Trophoblast cell (in vitro differentiated cells and primary cell): ENCODE measurements at regions not wholly inside any gene's neighbourhood (a gene's known extent, or its start where the extent isn't known, plus 50 kb on each side); places are given as distances from the start of the nearest gene placed in this dataset.

Experiments
- DNase-seq, 2 donors: peaks; one replicate each; pipeline ENCODE4 v3.0.0-alpha.2; 2016
- H2AFZ ChIP-seq: 2 replicates; pipeline ENCODE4 v1.6.1; 2013; ENCODE audit warnings: low read length, moderate library complexity, mild to moderate bottlenecking; ENCODE audit not compliant: insufficient read depth, poor library complexity
- H2AK5ac ChIP-seq: 2 replicates; pipeline ENCODE4 v1.6.1; 2013; ENCODE audit warnings: mild to moderate bottlenecking, low read length
- H2BK120ac ChIP-seq: 2 replicates; pipeline ENCODE4 v1.6.1; 2013; ENCODE audit warnings: low read length, mild to moderate bottlenecking, moderate library complexity; ENCODE audit not compliant: insufficient read depth, poor library complexity
- H2BK12ac ChIP-seq: 2 replicates; pipeline ENCODE4 v1.6.1; 2013; ENCODE audit warnings: mild to moderate bottlenecking, low read length, moderate library complexity
- H2BK5ac ChIP-seq: 2 replicates; pipeline ENCODE4 v1.6.1; 2013; ENCODE audit warnings: low read length, low read depth, moderate library complexity, mild to moderate bottlenecking; ENCODE audit not compliant: poor library complexity
- H3K14ac ChIP-seq: 2 replicates; pipeline ENCODE4 v1.6.1; 2013; ENCODE audit warnings: mild to moderate bottlenecking, low read length
- H3K18ac ChIP-seq: 2 replicates; pipeline ENCODE4 v1.6.1; 2013; ENCODE audit warnings: mild to moderate bottlenecking, low read length
- H3K23ac ChIP-seq: 2 replicates; pipeline ENCODE4 v1.6.1; 2013; ENCODE audit warnings: low read length
- H3K27ac ChIP-seq: 2 replicates; pipeline ENCODE4 v1.5.1; 2013; ENCODE audit warnings: low read depth, mild to moderate bottlenecking, inconsistent platforms, low read length, moderate library complexity
- H3K27me3 ChIP-seq: 2 replicates; pipeline ENCODE4 v1.6.1; 2013; ENCODE audit warnings: inconsistent platforms, mild to moderate bottlenecking, low read length, moderate library complexity; ENCODE audit not compliant: insufficient read depth
- H3K36me3 ChIP-seq, 2 experiments: 1 replicate in 1 of 2; 2 replicates in 1 of 2; pipeline ENCODE4 v1.6.1; 2013; ENCODE audit warnings: low read length in 2 of 2, mild to moderate bottlenecking in 2 of 2, moderate library complexity in 1 of 2; ENCODE audit not compliant: insufficient read depth in 2 of 2, control insufficient read depth in 1 of 2
- H3K4ac ChIP-seq: 2 replicates; pipeline ENCODE4 v1.6.1; 2013; ENCODE audit warnings: low read depth, mild to moderate bottlenecking, low read length, moderate library complexity
- H3K4me1 ChIP-seq, 2 experiments: 1 replicate in 1 of 2; 2 replicates in 1 of 2; pipeline ENCODE4 v1.6.1; 2013; ENCODE audit warnings: low read length in 2 of 2, mild to moderate bottlenecking in 2 of 2, moderate library complexity in 1 of 2; ENCODE audit not compliant: insufficient read depth in 2 of 2, control insufficient read depth in 1 of 2
- H3K4me2 ChIP-seq: 2 replicates; pipeline ENCODE4 v1.6.1; 2013; ENCODE audit warnings: inconsistent platforms, mild to moderate bottlenecking, low read length, moderate library complexity
- H3K4me3 ChIP-seq: 2 replicates; pipeline ENCODE4 v1.5.1; 2013; ENCODE audit warnings: mild to moderate bottlenecking, low read depth, low read length, inconsistent platforms
- H3K79me1 ChIP-seq: one replicate; pipeline ENCODE4 v1.6.1; 2013; ENCODE audit warnings: low read length
- H3K79me2 ChIP-seq: 2 replicates; pipeline ENCODE4 v1.6.1; 2013; ENCODE audit warnings: low read length, mild to moderate bottlenecking; ENCODE audit not compliant: control insufficient read depth, insufficient read depth, poor library complexity
- H3K9ac ChIP-seq: 2 replicates; pipeline ENCODE4 v1.6.1; 2013; ENCODE audit warnings: mild to moderate bottlenecking, low read length
- H3K9me3 ChIP-seq: 2 replicates; pipeline ENCODE4 v1.6.1; 2013; ENCODE audit warnings: low read depth, mild to moderate bottlenecking, control low read depth, inconsistent platforms, low read length; ENCODE audit not compliant: insufficient read depth
- H4K12ac ChIP-seq: 2 replicates; pipeline ENCODE4 v1.6.1; 2013; ENCODE audit warnings: low read depth, mild to moderate bottlenecking, low read length, moderate library complexity
- H4K8ac ChIP-seq: 2 replicates; pipeline ENCODE4 v1.6.1; 2013; ENCODE audit warnings: low read depth, mild to moderate bottlenecking, low read length, moderate library complexity
- H4K91ac ChIP-seq: one replicate; pipeline ENCODE4 v1.6.1; 2013; ENCODE audit warnings: low read depth, mild to moderate bottlenecking, low read length, moderate library complexity
- WGBS: extraction: QIAGEN DNeasy Blood & Tissue Kit; methylation state at CpG from one replicate; pipeline ENCODE4 v1.1.7; 2013; ENCODE audit warnings: missing lambda C conversion rate; ENCODE audit not compliant: insufficient read length, insufficient coverage; ENCODE audit errors: extremely low coverage; 5-methylcytosine and 5-hydroxymethylcytosine counted together

DNA sequence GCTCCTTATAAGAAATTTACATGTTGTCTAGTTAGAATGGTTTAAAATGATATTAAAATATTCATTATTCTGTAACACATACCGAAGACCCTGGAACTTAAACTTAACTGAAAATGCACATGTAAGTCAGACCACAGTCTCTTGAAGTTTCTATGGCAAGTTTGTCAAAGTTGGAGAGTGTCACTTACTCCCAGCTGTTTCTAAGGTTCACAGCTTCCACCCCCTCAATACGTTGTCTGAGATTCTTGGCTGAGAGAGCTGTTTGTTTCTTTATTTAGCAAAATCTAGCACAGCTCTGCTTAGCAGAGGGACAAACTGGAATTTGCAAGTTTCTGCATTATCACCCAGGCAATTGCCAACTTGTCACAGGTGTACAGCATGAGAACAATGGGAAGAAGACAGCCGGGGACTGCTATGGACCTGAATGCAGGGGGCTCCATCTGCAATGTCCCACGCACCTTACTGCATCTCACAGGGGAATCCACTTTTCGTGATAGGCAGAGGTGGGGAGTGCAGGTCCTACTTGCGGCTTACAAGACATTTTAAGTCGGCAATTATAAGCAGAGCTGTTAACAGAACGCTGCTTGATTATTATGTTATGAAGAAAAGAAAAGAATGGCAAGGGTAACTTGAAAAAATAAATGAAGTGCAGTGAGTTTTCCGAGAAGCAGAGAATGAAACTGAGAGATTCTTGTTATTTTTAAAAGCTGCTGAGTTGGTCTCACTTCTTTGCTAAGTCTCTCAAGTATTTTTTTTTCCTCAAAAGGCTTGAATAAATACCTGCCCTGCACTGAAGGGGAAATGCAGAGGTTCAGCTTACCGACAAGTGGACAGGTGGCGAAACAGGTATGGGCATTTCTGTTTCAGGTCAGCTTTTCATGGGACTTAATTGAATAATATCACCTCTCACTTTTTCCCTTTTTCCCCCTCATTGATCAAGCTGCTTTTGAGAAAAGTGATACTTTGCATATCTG lies 1072.1 kb upstream of the FANCL start:
- H4K12ac ChIP-seq = no peak overlapping the region
- H3K79me2 ChIP-seq = no peaks in the 10 kb centered on the region
- no peak overlapping the region for H2BK120ac ChIP-seq
- DNase-seq = no peak
- H3K4me2 ChIP-seq = no peak overlapping the region
- H3K9me3 ChIP-seq = no peaks in the 10 kb centered on the region
- H2BK12ac ChIP-seq = no peak overlapping the region
- H3K4me3 ChIP-seq = no peak overlapping the region
- no peaks in the 10 kb centered on the region for H3K36me3 ChIP-seq
- H3K27ac ChIP-seq = no peak overlapping the region
- no peak overlapping the region for H3K4ac ChIP-seq
- H3K27me3 ChIP-seq = no peaks in the 10 kb centered on the region
- H3K9ac ChIP-seq = no peak overlapping the region
- H2BK5ac ChIP-seq = no peak overlapping the region
- no CpG with 5 or more reads among the region's 11 CpGs for WGBS
- H4K8ac ChIP-seq = no peak overlapping the region
- no peak overlapping the region for H2AFZ ChIP-seq
- no peak overlapping the region for H3K23ac ChIP-seq
- H3K79me1 ChIP-seq = no peaks in the 10 kb centered on the region
- H3K4me1 ChIP-seq = no peaks in the 10 kb centered on the region
- no peak overlapping the region for H3K14ac ChIP-seq
- no peak overlapping the region for H2AK5ac ChIP-seq
- H4K91ac ChIP-seq = no peak overlapping the region
- no peak overlapping the region for H3K18ac ChIP-seq

DNA sequence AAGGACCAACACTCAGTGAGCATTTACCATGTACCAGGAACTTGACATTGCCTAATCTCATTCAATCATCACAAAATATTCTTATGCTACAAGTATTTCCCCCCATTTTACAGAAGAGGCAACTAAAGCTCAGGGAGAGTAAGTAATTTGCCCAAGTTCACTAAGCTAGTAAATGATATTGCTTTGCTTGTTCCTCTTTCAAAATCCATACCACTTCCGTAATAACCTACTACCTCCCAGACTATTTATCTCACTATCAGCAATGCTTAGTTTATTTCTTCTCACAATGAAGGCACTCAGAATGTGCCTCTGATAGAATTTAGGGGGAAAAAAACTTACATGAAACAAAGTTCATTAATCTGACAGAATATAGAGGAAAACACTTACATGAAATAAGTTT lies 1070.9 kb upstream of the FANCL start:
- no peaks in the 10 kb centered on the region for H3K9me3 ChIP-seq
- no peaks in the 10 kb centered on the region for H3K36me3 ChIP-seq
- DNase-seq = no peak
- H2BK12ac ChIP-seq = no peak overlapping the region
- no peak overlapping the region for H2BK120ac ChIP-seq
- H3K27ac ChIP-seq = no peak overlapping the region
- no peaks in the 10 kb centered on the region for H3K27me3 ChIP-seq
- no peak overlapping the region for H4K91ac ChIP-seq
- H3K4ac ChIP-seq = no peak overlapping the region
- no peaks in the 10 kb centered on the region for H3K79me2 ChIP-seq
- H4K12ac ChIP-seq = no peak overlapping the region
- H3K4me1 ChIP-seq = no peaks in the 10 kb centered on the region
- no peak overlapping the region for H3K23ac ChIP-seq
- H3K4me3 ChIP-seq = no peak overlapping the region
- H3K79me1 ChIP-seq = no peaks in the 10 kb centered on the region
- no peak overlapping the region for H2AFZ ChIP-seq
- no peak overlapping the region for H4K8ac ChIP-seq
- no peak overlapping the region for H2AK5ac ChIP-seq
- no peak overlapping the region for H2BK5ac ChIP-seq
- no peak overlapping the region for H3K14ac ChIP-seq
- no CpG with 5 or more reads among the region's 1 CpG for WGBS
- no peak overlapping the region for H3K18ac ChIP-seq
- H3K4me2 ChIP-seq = no peak overlapping the region
- H3K9ac ChIP-seq = no peak overlapping the region

DNA sequence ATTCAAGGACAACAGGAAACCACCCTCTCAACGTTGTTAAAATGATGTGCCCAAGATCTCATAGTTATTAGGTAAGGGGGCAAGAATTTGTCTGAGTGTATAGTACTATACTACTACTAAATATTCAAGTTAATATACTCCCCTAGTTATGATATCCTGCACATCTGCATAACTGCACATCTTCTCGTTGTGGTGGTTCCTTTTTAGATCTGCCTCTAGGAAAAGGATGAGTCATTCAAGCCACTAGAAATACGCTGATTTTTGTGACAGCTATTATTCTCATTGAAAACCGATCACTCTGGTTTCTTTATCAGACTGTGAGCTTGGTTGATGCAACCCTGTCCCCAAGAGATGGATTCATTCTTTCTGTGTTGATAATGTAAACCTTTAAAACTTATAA lies 1067.0 kb upstream of the FANCL start:
- Histone ChIP-seq H4K8ac (no peak overlapping the region), H2AFZ (no peak overlapping the region), H3K18ac (no peak overlapping the region), H3K23ac (no peak overlapping the region), H4K12ac (no peak overlapping the region), H3K4me3 (no peak overlapping the region), H2BK5ac (no peak overlapping the region), H4K91ac (no peak overlapping the region), H3K9ac (no peak overlapping the region), H3K27ac (no peak overlapping the region), H3K4me1 (no peaks in the 10 kb centered on the region), H3K79me1 (no peaks in the 10 kb centered on the region), H3K9me3 (no peaks in the 10 kb centered on the region), H2AK5ac (no peak overlapping the region), H3K27me3 (no peaks in the 10 kb centered on the region), H3K36me3 (no peaks in the 10 kb centered on the region), H2BK12ac (no peak overlapping the region), H3K79me2 (no peaks in the 10 kb centered on the region), H3K14ac (no peak overlapping the region), H3K4ac (no peak overlapping the region), H3K4me2 (no peak overlapping the region), H2BK120ac (no peak overlapping the region)
- WGBS = no CpG with 5 or more reads among the region's 4 CpGs
- no peak for DNase-seq

DNA sequence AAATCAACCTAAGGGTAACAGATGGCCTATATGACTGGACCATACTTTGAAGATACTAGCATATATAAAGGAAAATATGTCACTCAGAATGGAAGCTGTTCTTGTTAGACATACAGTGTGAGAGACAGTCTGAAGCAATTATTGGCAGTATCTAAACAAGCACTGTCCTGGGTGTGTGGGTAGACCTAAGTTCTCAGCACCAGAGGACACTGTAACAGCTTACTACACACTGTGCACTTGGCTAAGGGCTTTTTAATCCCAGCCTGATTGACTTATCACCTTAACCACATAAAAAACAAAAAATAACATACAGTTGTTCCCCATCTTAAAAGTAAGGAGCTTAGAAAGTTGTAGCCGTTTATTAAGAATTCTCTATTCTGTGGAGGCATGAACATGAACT lies 1066.1 kb upstream of the FANCL start:
- H2BK12ac ChIP-seq = no peak overlapping the region
- no peak overlapping the region for H2AFZ ChIP-seq
- WGBS = no CpG with 5 or more reads among the region's 1 CpG
- H3K4ac ChIP-seq = no peak overlapping the region
- no peak overlapping the region for H4K91ac ChIP-seq
- no peak overlapping the region for H4K8ac ChIP-seq
- no peak overlapping the region for H2BK120ac ChIP-seq
- H3K36me3 ChIP-seq = no peaks in the 10 kb centered on the region
- H3K27ac ChIP-seq = no peak overlapping the region
- H3K27me3 ChIP-seq = no peaks in the 10 kb centered on the region
- no peak overlapping the region for H3K18ac ChIP-seq
- no peaks in the 10 kb centered on the region for H3K4me1 ChIP-seq
- H3K79me1 ChIP-seq = no peaks in the 10 kb centered on the region
- H3K9me3 ChIP-seq = no peaks in the 10 kb centered on the region
- no peak overlapping the region for H3K4me3 ChIP-seq
- no peak overlapping the region for H3K4me2 ChIP-seq
- H3K79me2 ChIP-seq = no peaks in the 10 kb centered on the region
- H3K23ac ChIP-seq = no peak overlapping the region
- H3K14ac ChIP-seq = no peak overlapping the region
- no peak overlapping the region for H2BK5ac ChIP-seq
- no peak overlapping the region for H2AK5ac ChIP-seq
- H3K9ac ChIP-seq = no peak overlapping the region
- no peak overlapping the region for H4K12ac ChIP-seq
- DNase-seq = no peak
